ENCODE measurements at regions not wholly inside any gene's neighbourhood (a gene's known extent, or its start where the extent isn't known, plus 50 kb on each side); places are given as distances from the start of the nearest gene placed in this dataset.

- Histone ChIP-seq H3K27ac (no peak overlapping the region), H3K27me3 (no peaks in the 10 kb centered on the region), H3K4me3 (no peak overlapping the region), H3K4me1 (ENCODE audit: low read depth) (peaks cover 10% of the 10 kb centered on the region), H3K9me3 (ENCODE audit: low read depth) (no peaks in the 10 kb centered on the region), H3K36me3 (no peaks in the 10 kb centered on the region)
- no peak for TF ChIP-seq CTCF (IDR thresholded peaks at IDR 0.05; ENCODE audit: low read depth, low read length)
- peak in 1 of 2 donors; percentile 63 for DNase-seq (ENCODE audit: low read depth in 1 of 2, low spot score in 1 of 2)
Observed at GRCh38 chr16:86663685-86664521, 85.6 kb downstream of the FOXL1 start.

GRCh38 chr16:86664522-86665318 is 86.4 kb downstream of the FOXL1 start:
- peak in 1 of 2 donors; percentile 85 for DNase-seq (ENCODE audit: low read depth in 1 of 2, low spot score in 1 of 2)
- TF ChIP-seq CTCF (IDR thresholded peaks at IDR 0.05; ENCODE audit: low read depth, low read length): no peak
- Histone ChIP-seq H3K27me3 (no peaks in the 10 kb centered on the region), H3K4me1 (ENCODE audit: low read depth) (peaks cover 10% of the 10 kb centered on the region), H3K27ac (no peak overlapping the region), H3K36me3 (no peaks in the 10 kb centered on the region), H3K9me3 (ENCODE audit: low read depth) (no peaks in the 10 kb centered on the region), H3K4me3 (no peak overlapping the region)

- H3K4me1 ChIP-seq (ENCODE audit: low read depth): peaks cover 10% of the 10 kb centered on the region
- no peak overlapping the region for H3K4me3 ChIP-seq
- no peaks in the 10 kb centered on the region for H3K36me3 ChIP-seq
- H3K9me3 ChIP-seq (ENCODE audit: low read depth): no peaks in the 10 kb centered on the region
- TF ChIP-seq CTCF (IDR thresholded peaks at IDR 0.05; ENCODE audit: low read depth, low read length): no peak
- peak in 1 of 2 donors; percentile 47 for DNase-seq (ENCODE audit: low read depth in 1 of 2, low spot score in 1 of 2)
- H3K27me3 ChIP-seq: no peaks in the 10 kb centered on the region
- H3K27ac ChIP-seq: no peak overlapping the region
Observed at GRCh38 chr16:86665319-86665675, 86.9 kb downstream of the FOXL1 start.

DNA sequence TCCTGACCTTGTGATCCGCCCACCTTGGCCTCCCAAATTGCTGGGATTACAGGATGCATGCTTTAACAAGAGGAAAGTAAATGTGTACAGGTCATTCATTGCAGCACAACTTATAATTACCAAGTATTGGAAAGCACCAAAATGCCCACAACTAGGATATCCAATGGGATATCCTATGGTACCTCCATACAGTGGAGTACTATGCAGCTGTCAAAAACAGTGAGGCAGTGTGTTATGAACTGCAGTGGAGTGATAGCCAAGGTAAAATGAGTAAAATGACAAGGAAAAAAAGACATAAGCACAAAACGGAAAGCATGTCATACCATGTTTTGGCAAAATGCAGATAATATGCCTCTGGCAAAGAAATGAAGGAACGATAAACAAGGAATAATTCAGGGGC is 87.6 kb downstream of the FOXL1 start:
- no peak for DNase-seq (ENCODE audit: low read depth in 1 of 2, low spot score in 1 of 2)
- Histone ChIP-seq H3K4me3 (no peak overlapping the region), H3K27ac (no peak overlapping the region), H3K36me3 (no peaks in the 10 kb centered on the region), H3K4me1 (ENCODE audit: low read depth) (peaks cover 10% of the 10 kb centered on the region), H3K27me3 (no peaks in the 10 kb centered on the region), H3K9me3 (ENCODE audit: low read depth) (no peaks in the 10 kb centered on the region)
- TF ChIP-seq CTCF (IDR thresholded peaks at IDR 0.05; ENCODE audit: low read depth, low read length): no peak

DNA sequence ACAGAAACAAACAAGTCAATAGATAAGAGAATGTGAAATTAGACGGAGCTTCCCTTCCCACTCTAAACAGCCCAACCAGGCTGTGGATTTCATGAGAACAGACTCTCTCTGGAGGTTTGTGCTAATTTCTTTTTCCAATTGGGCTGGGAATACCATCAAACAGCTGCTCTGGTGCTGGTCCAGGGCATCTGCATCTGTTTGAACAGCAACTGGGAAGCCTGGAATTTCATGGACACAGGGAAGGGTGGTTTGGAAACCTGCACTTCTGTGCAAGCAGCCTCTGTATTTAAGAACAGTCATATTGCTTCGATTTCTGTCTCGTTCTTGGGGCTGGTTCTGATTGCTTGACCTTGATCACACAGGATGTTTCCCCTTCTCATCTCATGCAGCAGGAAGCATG is 88.7 kb downstream of the FOXL1 start:
- no peak overlapping the region for H3K4me3 ChIP-seq
- no peaks in the 10 kb centered on the region for H3K36me3 ChIP-seq
- H3K27me3 ChIP-seq: no peaks in the 10 kb centered on the region
- no peak for TF ChIP-seq CTCF (IDR thresholded peaks at IDR 0.05; ENCODE audit: low read depth, low read length)
- peaks cover 2% of the 10 kb centered on the region for H3K4me1 ChIP-seq (ENCODE audit: low read depth)
- DNase-seq (ENCODE audit: low read depth in 1 of 2, low spot score in 1 of 2): no peak
- H3K27ac ChIP-seq: no peak overlapping the region
- no peaks in the 10 kb centered on the region for H3K9me3 ChIP-seq (ENCODE audit: low read depth)

Measured in cardiac muscle cell (in vitro differentiated cells and primary cell).